DND-41 (cell line): ENCODE measurements at regions not wholly inside any gene's neighbourhood (a gene's known extent, or its start where the extent isn't known, plus 50 kb on each side); places are given as distances from the start of the nearest gene placed in this dataset.

ENCODE experiments used
- ATAC-seq: fragments of 200-7000 bp; cut with Tn5 transposase; 3 replicates; pipeline ENCODE4 v1.9.1; 2021; ENCODE audit warnings: low read depth; ENCODE audit not compliant: insufficient read depth
- DNase-seq: peaks from one replicate; pipeline ENCODE4 v3.0.0-alpha.2; 2020
- H2AFZ ChIP-seq: 2 replicates; pipeline ENCODE4 v1.6.0; 2012; ENCODE audit warnings: low read depth, low read length
- H3K27ac ChIP-seq: 2 replicates; pipeline ENCODE4 v1.5.1; 2012; ENCODE audit warnings: low read length, inconsistent platforms
- H3K27me3 ChIP-seq: fragments of 200-600 bp; sonication (generic); 2 replicates; pipeline ENCODE4 v1.6.0; 2012; ENCODE audit warnings: low read length, mild to moderate bottlenecking, inconsistent platforms; ENCODE audit not compliant: insufficient read depth, poor library complexity
- H3K36me3 ChIP-seq: 2 replicates; pipeline ENCODE4 v1.5.1; 2012; ENCODE audit warnings: low read length, inconsistent platforms; ENCODE audit not compliant: insufficient read depth
- H3K4me1 ChIP-seq: 2 replicates; pipeline ENCODE4 v1.5.1; 2012; ENCODE audit warnings: mild to moderate bottlenecking, low read length; ENCODE audit not compliant: insufficient read depth
- H3K4me2 ChIP-seq: 2 replicates; pipeline ENCODE4 v1.6.0; 2012; ENCODE audit warnings: mild to moderate bottlenecking, moderate library complexity, low read length, inconsistent platforms; ENCODE audit not compliant: insufficient read depth
- H3K4me3 ChIP-seq, 2 experiments: fragments of 200-600 bp in 1 of 2; shearing (Covaris generic) in 1 of 2; 2 replicates each; pipeline ENCODE4 v1.5.1; 2012 to 2016; ENCODE audit warnings: inconsistent platforms in 2 of 2, low read length in 2 of 2, mild to moderate bottlenecking in 2 of 2, low read depth in 1 of 2, moderate library complexity in 1 of 2
- H3K79me2 ChIP-seq: 2 replicates; pipeline ENCODE4 v1.6.0; 2012; ENCODE audit warnings: low read length, inconsistent platforms; ENCODE audit not compliant: insufficient read depth
- H3K9ac ChIP-seq: 2 replicates; pipeline ENCODE4 v1.6.0; 2012; ENCODE audit warnings: low read depth, mild to moderate bottlenecking, inconsistent platforms, low read length, moderate library complexity
- H3K9me3 ChIP-seq: 2 replicates; pipeline ENCODE4 v1.5.1; 2012; ENCODE audit warnings: low read length, moderate library complexity, mild to moderate bottlenecking, inconsistent platforms; ENCODE audit not compliant: insufficient read depth, severe bottlenecking
- H4K20me1 ChIP-seq: 2 replicates; pipeline ENCODE4 v1.6.0; 2012; ENCODE audit warnings: low read length; ENCODE audit not compliant: insufficient read depth
- CTCF ChIP-seq: IDR thresholded peaks from 2 replicates; pipeline ENCODE4 v1.5.1; 2012; ENCODE audit warnings: borderline replicate concordance, low read length, moderate library complexity, mild to moderate bottlenecking; ENCODE audit not compliant: poor library complexity, severe bottlenecking; ENCODE audit errors: extremely low read depth
- EZH2 ChIP-seq: IDR thresholded peaks from 3 replicates; pipeline ENCODE4 v1.6.1; 2012; ENCODE audit warnings: borderline replicate concordance, low read depth, mild to moderate bottlenecking, moderate library complexity, low read length, inconsistent platforms; ENCODE audit not compliant: severe bottlenecking

GRCh38 chr14:98077176-98077575, 1194.8 kb downstream of the BCL11B start:
- Histone ChIP-seq H3K36me3 (no peaks in the 10 kb centered on the region), H3K4me3 (no peak overlapping the region), H3K4me2 (no peak overlapping the region), H3K79me2 (no peaks in the 10 kb centered on the region), H3K27ac (0 out of 2 replicates have a peak overlapping the region, but pooled peaks have one; percentile 1), H2AFZ (peak overlapping the region; percentile 9; the same call in 1 of the 2 replicates), H3K27me3 (no peaks in the 10 kb centered on the region), H3K4me1 (peaks cover 5% of the 10 kb centered on the region; the same call in 1 of the 2 replicates), H3K9me3 (no peaks in the 10 kb centered on the region), H3K9ac (no peak overlapping the region), H4K20me1 (no peaks in the 10 kb centered on the region)
- ATAC-seq: no peak
- no peak for DNase-seq
- TF ChIP-seq EZH2: no peak
- TF ChIP-seq CTCF: no peak

GRCh38 chr14:98082833-98083232, 1189.2 kb downstream of the BCL11B start:
- Histone ChIP-seq H4K20me1 (no peaks in the 10 kb centered on the region), H3K36me3 (no peaks in the 10 kb centered on the region), H3K9ac (no peak overlapping the region), H3K79me2 (no peaks in the 10 kb centered on the region), H3K27me3 (no peaks in the 10 kb centered on the region), H3K4me2 (no peak overlapping the region), H3K4me1 (no peaks in the 10 kb centered on the region), H3K4me3 (no peak overlapping the region), H2AFZ (no peak overlapping the region), H3K27ac (no peak overlapping the region), H3K9me3 (peaks cover 4% of the 10 kb centered on the region)
- ATAC-seq (no peak), DNase-seq (no peak)
- TF ChIP-seq EZH2: no peak
- TF ChIP-seq CTCF: no peak

GRCh38 chr14:98085751-98086150, 1186.2 kb downstream of the BCL11B start:
- H3K9ac ChIP-seq: no peak overlapping the region
- H3K79me2 ChIP-seq: no peaks in the 10 kb centered on the region
- peaks cover 4% of the 10 kb centered on the region for H3K9me3 ChIP-seq
- H4K20me1 ChIP-seq: no peaks in the 10 kb centered on the region
- no peak overlapping the region for H3K4me2 ChIP-seq
- H3K4me1 ChIP-seq: no peaks in the 10 kb centered on the region
- H3K4me3 ChIP-seq: no peak overlapping the region
- no peak overlapping the region for H3K27ac ChIP-seq
- no peak for DNase-seq
- H3K36me3 ChIP-seq: no peaks in the 10 kb centered on the region
- no peaks in the 10 kb centered on the region for H3K27me3 ChIP-seq
- ATAC-seq: no peak
- H2AFZ ChIP-seq: no peak overlapping the region
- TF ChIP-seq EZH2 (no peak), CTCF (no peak)

- Histone ChIP-seq H3K4me2 (no peak overlapping the region), H3K9me3 (no peaks in the 10 kb centered on the region), H3K4me3 (no peak overlapping the region), H3K36me3 (no peaks in the 10 kb centered on the region), H3K4me1 (no peaks in the 10 kb centered on the region), H3K27ac (peak overlapping the region; percentile 25; the same call in 1 of the 2 replicates), H3K9ac (no peak overlapping the region), H3K79me2 (no peaks in the 10 kb centered on the region), H2AFZ (peak overlapping the region; percentile 22; the same call in 1 of the 2 replicates), H3K27me3 (no peaks in the 10 kb centered on the region), H4K20me1 (no peaks in the 10 kb centered on the region)
- DNase-seq: no peak
- ATAC-seq: no peak
- TF ChIP-seq CTCF (no peak), EZH2 (no peak)
Measured at GRCh38 chr14:98093111-98093510, 1178.9 kb downstream of the BCL11B start.
